ENCODE measurements at regions not wholly inside any gene's neighbourhood (a gene's known extent, or its start where the extent isn't known, plus 50 kb on each side); places are given as distances from the start of the nearest gene placed in this dataset.

- TF ChIP-seq ESRRA (IDR thresholded peaks at IDR 0.05; ENCODE audit: borderline replicate concordance, low read length): no peak
- TF ChIP-seq POLR2AphosphoS2 (conservative IDR thresholded peaks at IDR 0.05; ENCODE audit: low read length): no peak
- TF ChIP-seq FOSB (CRISPR knock-in tag; IDR thresholded peaks at IDR 0.05): no peak
Observed at GRCh38 chr2:204292439-204292838, 252.8 kb upstream of the PARD3B start (continued).

GRCh38 chr2:204293884-204294747, 251.2 kb upstream of the PARD3B start:
- Histone ChIP-seq H3K4me2 (no peak overlapping the region), H3K4me1 (no peaks in the 10 kb centered on the region), H3K27ac (no peak overlapping the region), H3K4me3 (no peak overlapping the region), H3K9me3 (no peaks in the 10 kb centered on the region)
- ChIA-PET POLR2A (no interaction called here), CTCF (interaction anchor here (1.6 kb wide), 1 partner anchor 11 kb away, joined by 3 read pairs; no protein-coding TSS in a partner anchor)
- FAIRE-seq: no peak
- no peak for TF ChIP-seq SREBF2 (IDR thresholded peaks at IDR 0.05)
- no peak for TF ChIP-seq ZNF302 (CRISPR knock-in tag; IDR thresholded peaks at IDR 0.05)
- TF ChIP-seq NFE2L2 (conservative IDR thresholded peaks at IDR 0.05; ENCODE audit: low read length): no peak
- no peak for TF ChIP-seq RFX5 (IDR thresholded peaks at IDR 0.05)
- TF ChIP-seq RCOR1 (IDR thresholded peaks at IDR 0.05; ENCODE audit: low read depth, low read length): no peak
- TF ChIP-seq GATA3 (IDR thresholded peaks at IDR 0.05; ENCODE audit: borderline replicate concordance): no peak
- no peak for TF ChIP-seq NR3C1 (IDR thresholded peaks at IDR 0.05)
- TF ChIP-seq TFCP2L1 (CRISPR knock-in tag; IDR thresholded peaks at IDR 0.05): no peak
- TF ChIP-seq EP300 (IDR thresholded peaks at IDR 0.05): no peak
- no peak for TF ChIP-seq HEYL (CRISPR knock-in tag; IDR thresholded peaks at IDR 0.05)
- TF ChIP-seq ZFP36 (IDR thresholded peaks at IDR 0.05; ENCODE audit: borderline replicate concordance, partially characterized antibody): no peak
- no peak for DNase-seq (ENCODE audit: low read depth in 1 of 2, low spot score in 1 of 2)
- no peak for ATAC-seq
- whole genome bisulfite sequencing (ENCODE audit: missing lambda C conversion rate): 31% methylated on average over 4 of the region's 4 CpGs

GRCh38 chr2:204298404-204298803, 246.9 kb upstream of the PARD3B start:
- no peak for TF ChIP-seq E2F6 (IDR thresholded peaks at IDR 0.05; ENCODE audit: borderline replicate concordance, low read depth)
- TF ChIP-seq USF2 (IDR thresholded peaks at IDR 0.05): no peak
- TF ChIP-seq EHMT2 (IDR thresholded peaks at IDR 0.05; ENCODE audit: low read depth): no peak
- no peak for TF ChIP-seq ZC3H11A (IDR thresholded peaks at IDR 0.05)
- TF ChIP-seq ELK1 (IDR thresholded peaks at IDR 0.05; ENCODE audit: low read depth, low read length): no peak
- no peak for TF ChIP-seq POLR2AphosphoS2 (conservative IDR thresholded peaks at IDR 0.05; ENCODE audit: low read length)
- no peak for TF ChIP-seq PBX3 (IDR thresholded peaks at IDR 0.05)
- TF ChIP-seq JUN (IDR thresholded peaks at IDR 0.05): no peak
- TF ChIP-seq ZFP36 (IDR thresholded peaks at IDR 0.05; ENCODE audit: borderline replicate concordance, partially characterized antibody): no peak
- TF ChIP-seq NR3C1 (IDR thresholded peaks at IDR 0.05): no peak
- TF ChIP-seq CBX2 (IDR thresholded peaks at IDR 0.05; ENCODE audit: borderline replicate concordance, low read depth): no peak
- no peak for TF ChIP-seq MAFK (IDR thresholded peaks at IDR 0.05; ENCODE audit: partially characterized antibody)
- no peak for TF ChIP-seq CEBPB (IDR thresholded peaks at IDR 0.05)
- TF ChIP-seq EP300 (IDR thresholded peaks at IDR 0.05): no peak
- TF ChIP-seq HOXB5 (CRISPR knock-in tag; IDR thresholded peaks at IDR 0.05): no peak
- no peak for TF ChIP-seq HOXB13 (CRISPR knock-in tag; IDR thresholded peaks at IDR 0.05; ENCODE audit: low read depth)
- no peak for TF ChIP-seq FOSL2 (IDR thresholded peaks at IDR 0.05)
- TF ChIP-seq FOSL2 (CRISPR knock-in tag; IDR thresholded peaks at IDR 0.05): no peak
- no peak for FAIRE-seq
- Histone ChIP-seq H3K9me3 (no peaks in the 10 kb centered on the region), H3K4me3 (no peak overlapping the region), H3K4me2 (no peak overlapping the region), H3K4me1 (no peaks in the 10 kb centered on the region), H3K27ac (no peak overlapping the region)
- no peak for DNase-seq (ENCODE audit: low read depth in 1 of 2, low spot score in 1 of 2)
- no peak for ATAC-seq
- WGBS (ENCODE audit: missing lambda C conversion rate): 62% methylated on average over 1 of the region's 1 CpG
- POLR2A ChIA-PET: no interaction called here
- CTCF ChIA-PET: interaction anchor here (0.7 kb wide), 2 partner anchors 10 to 1789 kb away, joined by 3 to 4 read pairs; no protein-coding TSS in a partner anchor
